ENCODE measurements at regions not wholly inside any gene's neighbourhood (a gene's known extent, or its start where the extent isn't known, plus 50 kb on each side); places are given as distances from the start of the nearest gene placed in this dataset.

DNA sequence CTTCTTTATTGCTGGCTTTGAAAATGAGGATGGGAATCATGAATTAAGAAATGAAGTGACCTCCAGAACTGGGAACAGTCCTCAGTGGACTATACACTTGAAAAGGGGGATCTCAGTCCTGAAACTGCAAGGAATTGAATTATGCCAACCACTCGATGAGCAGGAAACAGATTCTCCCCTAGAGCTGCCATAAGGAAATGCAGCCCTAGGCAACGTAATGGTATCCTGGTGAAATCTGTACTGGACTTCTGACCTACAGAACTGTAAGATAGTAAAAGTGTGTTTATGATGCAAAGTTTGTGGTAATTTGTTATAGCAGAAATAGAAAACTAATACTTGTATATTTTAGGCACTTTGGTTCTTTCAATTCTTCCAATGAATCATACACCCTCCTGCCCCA is 236.4 kb upstream of the TAC1 start:
- DNase-seq (no peak), ATAC-seq (no peak)
- peaks cover 0 to 3% (median 0%) of the 10 kb centered on the region in 4 donors for H3K4me1 Mint-ChIP-seq
- POLR2A ChIA-PET, result no interaction called here
- H3K36me3 Mint-ChIP-seq, result no peaks in the 10 kb centered on the region
- peaks cover 0 to 10% (median 0%) of the 10 kb centered on the region in 9 donors for H3K9me3 Mint-ChIP-seq
- peaks cover 0 to 8% (median 1%) of the 10 kb centered on the region in 5 donors for H3K27me3 Mint-ChIP-seq
- H3K4me3 Mint-ChIP-seq, result no peak overlapping the region
- no peak overlapping the region for H3K27ac Mint-ChIP-seq

DNA sequence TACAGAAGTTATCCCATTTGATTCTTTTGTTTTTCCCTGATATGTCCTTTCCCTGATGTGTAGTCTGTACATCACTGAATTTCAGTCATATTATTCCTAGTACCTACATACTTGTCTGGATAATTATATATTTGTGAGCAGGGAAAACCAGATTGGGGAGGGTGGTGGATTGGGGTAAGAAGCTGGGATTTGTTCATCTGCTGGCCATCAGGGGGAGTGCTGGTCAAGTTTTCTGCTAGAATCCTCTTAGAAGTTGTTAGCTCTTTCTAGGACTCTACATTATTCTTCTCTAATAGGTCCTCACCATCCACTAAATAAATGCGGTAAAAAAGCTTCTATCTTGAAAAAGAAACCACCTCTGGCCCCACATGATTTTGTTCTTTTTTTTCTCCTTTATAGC is 232.7 kb upstream of the TAC1 start:
- DNase-seq (peak in 1 of 10 donors; percentile 1), ATAC-seq (no peak)
- Mint-ChIP-seq H3K4me3 (no peak overlapping the region), H3K36me3 (no peaks in the 10 kb centered on the region), H3K9me3 (no peaks in the 10 kb centered on the region), H3K4me1 (peaks cover 0 to 3% (median 0%) of the 10 kb centered on the region in 4 donors), H3K27ac (no peak overlapping the region), H3K27me3 (peaks cover 0 to 12% (median 2%) of the 10 kb centered on the region in 5 donors)
- POLR2A ChIA-PET, result no interaction called here

DNA sequence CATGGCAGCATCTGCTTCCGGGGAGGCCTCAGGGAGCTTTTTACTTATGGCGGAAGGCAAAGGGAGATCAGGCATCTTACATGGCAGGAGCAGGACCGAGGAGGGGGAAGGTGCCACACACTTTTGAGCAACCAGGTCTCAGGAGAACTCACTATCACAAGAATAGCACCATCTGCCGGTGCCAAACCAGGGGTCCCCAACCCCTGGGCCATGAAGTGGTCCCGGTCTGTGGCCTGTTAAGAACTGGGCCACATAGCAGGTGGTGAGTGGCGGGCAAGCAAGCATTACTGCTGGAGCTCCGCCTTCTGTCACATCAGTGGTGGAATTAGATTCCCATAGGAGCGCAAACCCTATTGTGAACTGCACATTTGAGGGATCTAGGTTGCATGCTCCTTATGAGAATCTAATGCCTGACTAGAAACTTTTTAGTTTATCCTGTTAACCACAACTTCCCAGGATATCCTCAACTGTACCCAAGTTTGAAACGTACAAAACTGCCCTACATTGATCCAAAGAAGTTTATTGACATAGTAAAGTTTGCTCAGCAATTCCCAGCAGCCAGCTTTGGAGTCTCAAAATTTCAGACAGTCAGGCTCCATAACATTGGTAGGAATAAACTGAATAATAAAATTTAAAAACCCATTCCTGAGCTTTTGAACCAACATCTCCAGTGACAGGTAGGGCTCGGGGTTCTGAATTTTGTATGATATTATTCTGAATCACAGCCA is 228.4 kb upstream of the TAC1 start:
- Mint-ChIP-seq H3K4me3 (no peak overlapping the region), H3K4me1 (peaks cover 0 to 3% (median 0%) of the 10 kb centered on the region in 4 donors), H3K9me3 (no peaks in the 10 kb centered on the region), H3K27me3 (peaks cover 1 to 13% (median 2%) of the 10 kb centered on the region in 5 donors), H3K27ac (no peak overlapping the region), H3K36me3 (no peaks in the 10 kb centered on the region)
- DNase-seq (no peak), ATAC-seq (no peak)
- POLR2A ChIA-PET, result no interaction called here

DNA sequence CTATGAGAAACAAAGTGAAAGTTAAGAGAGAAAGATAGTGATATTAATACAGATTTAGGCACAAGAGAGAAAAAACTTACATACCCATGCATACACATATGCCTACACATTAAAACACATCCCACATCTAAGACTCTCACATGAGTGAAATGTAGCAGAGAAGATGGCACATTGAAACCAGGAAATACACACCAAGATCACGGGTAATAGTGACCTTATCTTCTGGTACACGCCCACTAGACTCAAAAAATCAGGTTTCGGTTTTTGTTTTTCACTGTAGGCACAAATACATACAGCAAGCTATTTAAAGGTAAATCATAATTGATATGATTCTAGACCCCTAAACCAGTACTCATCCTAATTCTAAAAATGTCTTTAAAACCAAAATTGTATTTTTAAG is 225.2 kb upstream of the TAC1 start:
- ATAC-seq, result no peak
- H3K27ac Mint-ChIP-seq, result no peak overlapping the region
- no peaks in the 10 kb centered on the region for H3K9me3 Mint-ChIP-seq
- H3K4me1 Mint-ChIP-seq, result no peaks in the 10 kb centered on the region
- H3K27me3 Mint-ChIP-seq, result peaks cover 1 to 26% (median 2%) of the 10 kb centered on the region in 5 donors
- no peak overlapping the region for H3K4me3 Mint-ChIP-seq
- no peaks in the 10 kb centered on the region for H3K36me3 Mint-ChIP-seq
- POLR2A ChIA-PET, result no interaction called here
- DNase-seq, result no peak

DNA sequence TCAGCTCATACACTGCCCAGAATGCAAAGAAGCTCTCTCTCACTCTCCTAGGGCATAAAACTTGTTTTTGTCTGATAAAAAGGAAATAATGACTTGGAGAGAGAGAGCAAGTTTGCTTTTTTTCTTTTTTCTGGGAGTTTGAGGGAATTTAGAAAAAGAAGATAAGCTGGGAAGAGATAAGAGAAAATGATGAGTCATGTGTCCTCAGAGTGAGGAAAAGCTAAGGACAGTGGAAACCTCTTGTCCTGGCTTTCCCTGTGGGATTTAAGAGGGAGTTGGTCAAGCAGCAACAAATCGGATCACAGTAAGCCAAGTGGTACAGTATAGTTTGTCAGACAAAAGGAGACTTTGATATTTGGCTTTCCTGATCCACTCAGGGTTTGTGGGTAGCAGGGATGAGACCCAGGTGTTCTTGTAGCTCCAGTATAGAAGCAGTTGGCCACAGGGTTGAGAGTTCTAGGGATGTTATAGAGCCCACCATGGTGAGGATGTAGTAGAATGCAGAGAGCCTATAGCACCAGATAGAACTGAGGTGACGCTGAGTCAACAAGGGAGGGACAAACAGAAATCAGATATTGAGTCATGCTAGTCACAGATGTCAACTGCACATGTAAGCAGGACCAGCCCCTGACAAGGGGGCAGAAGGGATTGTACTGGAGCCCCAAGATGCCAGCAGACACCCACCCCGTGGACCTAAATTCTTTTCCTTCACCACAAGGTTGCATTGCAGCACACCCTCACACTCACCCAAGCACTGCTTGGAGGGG is 219.3 kb upstream of the TAC1 start:
- H3K9me3 Mint-ChIP-seq, result no peaks in the 10 kb centered on the region
- H3K27ac Mint-ChIP-seq, result no peak overlapping the region
- POLR2A ChIA-PET, result no interaction called here
- H3K36me3 Mint-ChIP-seq, result no peaks in the 10 kb centered on the region
- peaks cover 0 to 36% (median 8%) of the 10 kb centered on the region in 5 donors for H3K27me3 Mint-ChIP-seq
- H3K4me1 Mint-ChIP-seq, result no peaks in the 10 kb centered on the region
- H3K4me3 Mint-ChIP-seq, result no peak overlapping the region
- DNase-seq, result no peak
- no peak for ATAC-seq

DNA sequence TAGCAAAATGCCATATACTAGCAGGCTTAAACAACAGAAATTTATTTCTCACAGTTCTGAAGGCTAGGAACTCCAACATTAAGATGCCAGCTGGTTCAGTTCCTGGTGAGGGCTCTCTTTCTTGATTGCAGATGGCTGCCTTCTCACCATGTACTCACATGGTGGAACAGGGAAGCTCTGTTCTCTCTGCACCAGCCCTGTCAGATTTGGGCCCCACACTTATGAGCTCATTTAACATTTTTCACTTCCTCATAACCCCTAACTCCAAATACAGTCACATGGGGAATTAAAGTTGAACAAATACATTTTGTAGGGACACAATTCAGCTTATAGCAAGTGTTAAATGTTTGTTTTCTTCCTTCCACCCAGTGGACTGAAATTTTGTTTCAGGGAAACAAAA is 218.6 kb upstream of the TAC1 start:
- DNase-seq (no peak), ATAC-seq (no peak)
- no peak overlapping the region for H3K27ac Mint-ChIP-seq
- H3K4me3 Mint-ChIP-seq, result no peak overlapping the region
- H3K9me3 Mint-ChIP-seq, result no peaks in the 10 kb centered on the region
- H3K36me3 Mint-ChIP-seq, result no peaks in the 10 kb centered on the region
- H3K4me1 Mint-ChIP-seq, result no peaks in the 10 kb centered on the region
- peaks cover 0 to 37% (median 8%) of the 10 kb centered on the region in 5 donors for H3K27me3 Mint-ChIP-seq
- POLR2A ChIA-PET, result no interaction called here

DNA sequence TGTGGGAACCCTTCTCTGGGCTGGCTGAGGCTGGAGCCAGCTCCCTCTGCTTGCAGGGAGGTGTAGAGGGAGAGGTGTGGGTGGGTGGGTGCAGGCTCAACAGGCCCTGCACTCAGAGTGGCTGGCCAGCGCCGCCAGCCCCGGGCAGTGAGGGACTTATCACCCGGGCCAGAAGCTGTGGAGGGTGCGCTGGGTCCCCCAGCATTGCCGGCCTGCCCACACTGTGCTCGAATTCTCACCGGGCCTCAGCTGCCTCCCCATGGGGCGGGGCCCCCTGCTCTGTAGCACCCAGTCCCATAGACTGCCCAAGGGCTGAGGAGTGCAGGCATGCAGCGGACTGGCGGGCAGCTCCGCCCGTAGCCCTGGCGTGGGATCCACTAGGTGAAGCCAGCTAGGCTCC is 190.7 kb upstream of the TAC1 start:
- Mint-ChIP-seq H3K9me3 (peaks cover 0 to 17% (median 7%) of the 10 kb centered on the region in 9 donors), H3K27me3 (peaks cover 0 to 5% (median 0%) of the 10 kb centered on the region in 5 donors), H3K36me3 (no peaks in the 10 kb centered on the region), H3K4me1 (no peaks in the 10 kb centered on the region), H3K4me3 (no peak overlapping the region), H3K27ac (peak overlapping the region in 1 of 10 donors; percentile 86)
- POLR2A ChIA-PET, result no interaction called here
- ATAC-seq (no peak), DNase-seq (no peak)

DNA sequence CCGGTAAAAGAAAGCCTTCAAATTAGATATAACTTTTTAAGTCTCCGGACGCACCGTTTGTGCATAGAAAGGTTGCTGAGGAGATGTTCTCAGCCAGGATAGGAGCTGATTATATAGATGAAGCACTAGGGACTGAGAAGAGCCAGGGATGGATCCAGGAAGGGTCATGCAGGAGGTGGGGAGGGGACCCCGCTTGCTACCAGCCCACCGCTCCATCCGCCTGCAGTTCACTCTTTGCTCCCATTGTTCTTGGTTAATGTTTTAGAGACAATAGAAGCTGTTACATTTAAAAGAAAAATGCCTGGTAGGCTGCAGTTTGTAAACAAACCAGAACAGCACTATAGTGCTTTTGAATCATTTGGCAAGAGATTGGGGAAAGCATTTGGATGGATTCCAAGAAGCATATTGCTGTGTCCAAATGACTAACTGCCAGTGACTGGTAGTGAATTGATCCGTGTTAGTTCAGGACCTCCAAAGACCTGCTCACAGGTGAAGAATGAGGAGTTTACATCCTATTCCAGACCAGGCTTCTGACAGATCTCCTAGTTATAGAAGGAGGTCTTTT is 175.9 kb upstream of the TAC1 start:
- H3K4me1 Mint-ChIP-seq, result no peaks in the 10 kb centered on the region
- H3K36me3 Mint-ChIP-seq, result peaks cover 0 to 19% (median 0%) of the 10 kb centered on the region in 3 donors
- H3K27ac Mint-ChIP-seq, result no peak overlapping the region
- POLR2A ChIA-PET, result no interaction called here
- DNase-seq (no peak), ATAC-seq (no peak)
- H3K27me3 Mint-ChIP-seq, result peaks cover 0 to 4% (median 0%) of the 10 kb centered on the region in 5 donors
- peaks cover 4 to 38% (median 26%) of the 10 kb centered on the region in 9 donors for H3K9me3 Mint-ChIP-seq
- no peak overlapping the region for H3K4me3 Mint-ChIP-seq

DNA sequence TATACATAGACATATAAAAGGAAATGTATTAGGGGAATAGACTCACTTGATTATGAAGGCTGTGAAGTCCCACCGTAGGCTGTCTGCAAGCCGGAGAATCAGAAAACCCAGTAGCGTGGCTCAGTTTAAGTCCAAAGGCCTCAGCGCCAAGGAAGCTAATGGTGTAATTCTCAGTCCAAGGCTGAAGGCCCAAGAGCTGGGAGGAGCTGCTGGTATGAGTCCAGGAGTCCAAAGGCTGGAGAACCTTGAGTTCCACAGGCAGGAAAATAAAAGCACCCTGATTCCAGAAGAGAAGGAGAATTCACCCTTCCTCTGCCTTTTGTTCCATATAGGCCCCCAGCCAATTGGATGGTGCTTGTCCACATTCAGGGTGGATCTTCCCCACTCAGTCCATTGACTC is 166.2 kb upstream of the TAC1 start:
- ATAC-seq (no peak), DNase-seq (no peak)
- Mint-ChIP-seq H3K4me1 (no peaks in the 10 kb centered on the region), H3K36me3 (peaks cover 0 to 3% (median 0%) of the 10 kb centered on the region in 3 donors), H3K4me3 (no peak overlapping the region), H3K27ac (no peak overlapping the region), H3K27me3 (no peaks in the 10 kb centered on the region), H3K9me3 (peaks cover 0 to 26% (median 7%) of the 10 kb centered on the region in 9 donors)
- POLR2A ChIA-PET, result no interaction called here

DNA sequence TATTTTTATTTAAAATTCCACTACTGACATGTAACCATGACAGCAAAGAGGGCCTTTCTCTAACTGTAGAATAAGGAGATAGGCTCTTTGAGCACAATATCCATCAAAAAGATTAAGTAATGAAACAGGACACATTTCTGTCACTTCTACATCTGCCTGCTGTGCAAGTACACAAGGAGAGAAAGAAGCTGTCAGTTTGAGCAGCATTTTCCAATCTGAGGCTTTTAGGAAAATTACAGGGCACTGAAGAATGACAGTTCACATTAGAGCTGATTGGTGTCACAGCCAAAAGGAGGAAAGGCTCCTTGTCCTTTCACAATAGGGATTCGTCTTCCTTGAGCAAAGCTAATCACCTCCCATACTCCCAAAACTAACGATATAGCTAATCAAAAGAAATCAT is 158.8 kb upstream of the TAC1 start:
- no peak for DNase-seq
- no peak overlapping the region for H3K27ac Mint-ChIP-seq
- no peak for ATAC-seq
- H3K4me1 Mint-ChIP-seq, result no peaks in the 10 kb centered on the region
- POLR2A ChIA-PET, result no interaction called here
- H3K27me3 Mint-ChIP-seq, result no peaks in the 10 kb centered on the region
- H3K36me3 Mint-ChIP-seq, result no peaks in the 10 kb centered on the region
- peaks cover 0 to 4% (median 0%) of the 10 kb centered on the region in 9 donors for H3K9me3 Mint-ChIP-seq
- no peak overlapping the region for H3K4me3 Mint-ChIP-seq

DNA sequence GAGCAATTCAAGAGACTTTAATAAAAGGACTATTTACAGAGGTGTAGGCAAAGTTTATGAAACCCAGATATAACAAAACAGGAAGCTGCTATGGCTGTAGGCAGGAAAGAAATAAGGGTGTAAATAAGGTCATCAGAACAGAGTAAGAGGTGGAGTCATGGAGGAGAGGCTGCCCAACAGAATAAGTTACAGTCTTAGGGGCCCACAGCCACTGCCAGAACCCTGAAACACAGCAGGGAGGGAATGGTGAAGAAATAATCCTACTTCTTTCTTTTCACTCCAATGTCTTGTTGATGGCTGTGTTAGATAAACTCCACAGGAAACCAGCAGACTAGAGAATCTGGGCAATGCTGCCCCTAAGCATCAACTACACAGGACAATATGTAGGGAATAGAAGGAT is 155.8 kb upstream of the TAC1 start:
- POLR2A ChIA-PET, result no interaction called here
- no peak overlapping the region for H3K4me3 Mint-ChIP-seq
- no peaks in the 10 kb centered on the region for H3K36me3 Mint-ChIP-seq
- H3K9me3 Mint-ChIP-seq, result peaks cover 0 to 3% (median 0%) of the 10 kb centered on the region in 9 donors
- H3K27ac Mint-ChIP-seq, result no peak overlapping the region
- ATAC-seq (no peak), DNase-seq (no peak)
- H3K27me3 Mint-ChIP-seq, result peaks cover 0 to 5% (median 0%) of the 10 kb centered on the region in 5 donors
- H3K4me1 Mint-ChIP-seq, result no peaks in the 10 kb centered on the region

DNA sequence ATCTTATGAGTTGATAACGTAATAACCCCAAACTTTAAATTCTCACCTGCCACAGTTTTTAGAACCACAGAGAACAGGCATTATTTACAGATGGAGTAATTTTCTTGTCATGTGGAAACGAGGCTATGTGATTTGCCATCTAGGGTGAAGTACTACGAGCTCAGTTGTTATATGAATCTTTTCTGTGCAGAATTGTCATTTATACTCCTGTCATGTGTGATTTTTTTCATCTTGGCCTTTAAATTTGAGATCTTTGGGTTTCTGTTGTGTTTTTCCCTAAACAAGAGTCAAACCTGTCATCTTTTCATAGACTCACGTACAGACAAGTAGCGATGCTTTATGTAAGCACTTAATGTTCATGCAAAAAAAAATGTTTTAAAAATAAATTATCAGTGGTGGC is 153.7 kb upstream of the TAC1 start:
- Mint-ChIP-seq H3K9me3 (peaks cover 0 to 23% (median 10%) of the 10 kb centered on the region in 9 donors), H3K27ac (no peak overlapping the region), H3K4me1 (no peaks in the 10 kb centered on the region), H3K27me3 (peaks cover 0 to 10% (median 0%) of the 10 kb centered on the region in 5 donors), H3K4me3 (no peak overlapping the region), H3K36me3 (peaks cover 0 to 5% (median 0%) of the 10 kb centered on the region in 3 donors)
- POLR2A ChIA-PET, result no interaction called here
- no peak for ATAC-seq
- no peak for DNase-seq

DNA sequence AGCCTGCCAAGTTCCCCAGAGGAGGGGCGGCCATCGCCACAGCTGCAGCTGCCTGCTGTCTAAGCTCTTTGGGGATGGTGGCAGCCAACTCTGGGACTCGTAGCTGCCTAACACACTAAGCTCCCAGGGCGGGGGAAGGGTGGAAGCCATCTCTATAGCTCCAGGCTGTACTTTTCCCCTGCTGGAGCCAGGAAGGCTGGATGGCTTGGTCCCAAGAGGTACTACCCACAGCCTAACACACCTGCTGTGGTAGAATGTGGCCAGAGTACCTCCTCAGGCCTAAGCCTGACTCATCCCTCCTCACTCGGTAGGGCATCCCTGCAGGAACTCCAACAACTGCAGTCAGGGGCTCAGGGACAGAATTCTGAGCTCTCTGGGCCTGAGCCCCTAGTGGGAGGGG is 151.7 kb upstream of the TAC1 start:
- peaks cover 0 to 5% (median 0%) of the 10 kb centered on the region in 3 donors for H3K36me3 Mint-ChIP-seq
- ATAC-seq (no peak), DNase-seq (no peak)
- no peak overlapping the region for H3K4me3 Mint-ChIP-seq
- H3K27me3 Mint-ChIP-seq, result peaks cover 0 to 10% (median 0%) of the 10 kb centered on the region in 5 donors
- H3K27ac Mint-ChIP-seq, result no peak overlapping the region
- peaks cover 0 to 25% (median 10%) of the 10 kb centered on the region in 9 donors for H3K9me3 Mint-ChIP-seq
- H3K4me1 Mint-ChIP-seq, result no peaks in the 10 kb centered on the region
- POLR2A ChIA-PET, result no interaction called here

Measured in naive thymus-derived CD8-positive, alpha-beta T cell (primary cell).